Kidney capillary endothelial cell (primary cell): ENCODE measurements at regions not wholly inside any gene's neighbourhood (a gene's known extent, or its start where the extent isn't known, plus 50 kb on each side); places are given as distances from the start of the nearest gene placed in this dataset.
"Not testable (repeated sequence)": the region's sequence is repeated elsewhere in the genome, so short reads cannot be mapped to it uniquely, and the experiment has no call there.

Experiments
- DNase-seq: peaks from one replicate; pipeline ENCODE4 v3.0.0-alpha.2; 2018; ENCODE audit warnings: low spot score

DNA sequence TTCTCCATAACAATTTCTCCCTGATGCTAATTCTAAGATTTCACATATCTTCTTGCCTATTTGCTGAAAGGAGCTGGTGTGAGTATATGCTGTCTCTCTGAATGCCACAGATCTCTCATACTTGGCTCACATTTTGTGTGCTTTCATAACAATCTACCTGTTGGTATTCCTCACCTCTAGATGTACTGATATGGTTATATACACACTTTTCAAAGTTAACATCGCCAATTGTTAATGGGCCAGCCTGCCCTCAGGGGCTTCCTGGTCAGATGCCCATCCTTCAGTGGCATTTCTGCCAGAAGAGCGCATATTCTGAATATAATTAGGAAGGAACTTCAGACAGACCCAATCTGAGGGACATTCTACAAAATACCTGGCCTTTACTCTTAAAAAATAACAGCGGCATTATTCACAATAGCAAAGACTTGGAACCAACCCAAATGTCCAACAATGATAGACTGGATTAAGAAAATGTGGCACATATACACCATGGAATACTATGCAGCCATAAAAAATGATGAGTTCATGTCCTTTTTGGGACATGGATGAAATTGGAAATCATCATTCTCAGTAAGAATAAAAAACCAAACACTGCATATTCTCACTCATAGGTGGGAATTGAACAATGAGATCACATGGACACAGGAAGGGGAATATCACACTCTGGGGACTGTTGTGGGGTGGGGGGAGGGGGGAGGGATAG, 123.9 kb upstream of the FAT1 start:
- DNase-seq, result not testable (repeated sequence)

DNA sequence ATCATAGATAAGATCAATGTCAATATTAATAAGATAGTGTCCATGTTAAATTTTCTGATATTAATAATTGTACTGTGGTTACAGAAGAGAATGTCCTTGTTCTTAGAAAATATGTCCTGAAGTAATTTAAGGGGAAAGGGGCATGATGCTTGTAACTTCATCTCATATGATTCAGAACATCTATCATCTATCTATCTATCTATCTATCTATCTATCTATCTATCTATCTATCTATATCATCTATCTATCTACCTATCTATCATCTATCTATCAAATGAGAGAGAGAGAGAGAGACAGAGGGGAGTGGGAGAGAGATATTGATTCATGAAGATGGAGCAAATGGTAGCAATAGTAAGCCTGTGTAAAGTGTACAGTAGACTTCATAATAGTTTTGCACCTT, 124.8 kb upstream of the FAT1 start:
- DNase-seq, result no peak

DNA sequence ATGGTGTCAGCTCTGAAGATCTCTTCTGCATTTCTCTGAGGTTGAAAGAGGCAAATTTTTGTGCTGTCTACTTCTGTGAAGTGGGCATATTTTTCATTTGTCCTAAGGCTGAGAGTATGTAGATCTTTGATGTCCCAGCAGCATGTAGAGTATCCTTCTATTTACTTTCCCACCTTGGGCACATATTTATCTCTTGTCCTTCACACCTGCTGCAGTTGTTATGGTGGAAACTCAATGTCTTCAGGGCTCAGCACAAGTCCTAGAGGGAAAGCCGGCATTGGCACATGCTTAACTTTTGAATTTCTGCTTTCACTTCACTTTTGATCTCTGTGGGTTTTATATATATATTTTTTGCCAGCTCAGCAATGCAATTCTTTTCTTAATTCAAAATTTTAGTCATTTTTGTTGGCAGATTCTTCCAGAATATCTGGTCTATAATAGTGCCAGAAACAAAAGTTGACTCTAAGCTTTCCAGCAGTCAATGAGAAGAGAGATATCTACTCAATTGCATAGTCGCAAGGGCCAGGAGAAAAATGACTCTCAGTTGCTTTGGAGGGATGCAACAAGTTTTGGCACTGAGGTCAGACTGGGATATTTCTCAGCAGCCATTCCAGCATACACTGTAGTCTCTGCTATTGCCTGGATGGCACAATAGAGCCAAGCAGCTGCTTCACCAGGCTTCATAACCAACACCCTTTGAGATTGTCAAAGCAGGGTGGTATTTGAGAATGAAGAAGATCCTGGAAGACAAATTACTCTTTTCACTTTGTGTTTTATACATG, 127.8 kb upstream of the FAT1 start:
- DNase-seq, result no peak

DNA sequence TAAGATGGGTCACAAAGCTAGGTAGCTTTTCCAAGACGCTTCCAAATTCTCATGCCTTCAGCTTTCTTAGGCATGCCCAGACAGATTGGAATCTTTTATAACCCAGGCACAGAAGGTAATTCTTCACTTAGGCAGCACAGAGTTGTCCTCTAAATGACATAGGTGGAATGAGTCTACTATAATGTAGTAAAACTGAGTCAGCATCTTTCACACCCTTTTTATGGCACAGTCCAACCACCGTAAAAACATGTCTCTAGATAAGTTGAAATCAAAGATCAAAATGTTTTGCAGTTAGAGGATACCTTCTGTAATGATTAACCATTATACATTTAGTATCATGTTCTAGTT, 128.4 kb upstream of the FAT1 start:
- DNase-seq, result no peak

DNA sequence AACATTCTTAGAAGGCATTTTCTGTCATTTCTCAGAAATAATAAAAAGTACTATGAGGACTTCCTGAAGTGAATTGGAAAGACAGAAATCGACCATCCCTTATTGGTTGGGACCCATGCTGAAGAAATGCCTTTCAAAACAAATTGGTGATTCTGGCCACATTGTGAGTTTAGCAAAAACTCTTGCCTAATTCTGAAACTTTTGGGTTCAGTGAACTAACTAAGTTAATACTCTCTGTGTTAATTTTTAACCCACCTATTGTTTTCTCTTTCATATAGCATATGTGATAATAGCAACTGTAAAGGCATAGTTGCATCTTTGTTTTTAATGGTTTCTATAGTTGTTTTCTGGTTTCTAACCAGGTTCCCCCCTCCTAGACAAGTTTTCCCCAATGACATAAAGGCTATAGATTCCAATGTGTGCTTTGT, 129.3 kb upstream of the FAT1 start:
- no peak for DNase-seq

DNA sequence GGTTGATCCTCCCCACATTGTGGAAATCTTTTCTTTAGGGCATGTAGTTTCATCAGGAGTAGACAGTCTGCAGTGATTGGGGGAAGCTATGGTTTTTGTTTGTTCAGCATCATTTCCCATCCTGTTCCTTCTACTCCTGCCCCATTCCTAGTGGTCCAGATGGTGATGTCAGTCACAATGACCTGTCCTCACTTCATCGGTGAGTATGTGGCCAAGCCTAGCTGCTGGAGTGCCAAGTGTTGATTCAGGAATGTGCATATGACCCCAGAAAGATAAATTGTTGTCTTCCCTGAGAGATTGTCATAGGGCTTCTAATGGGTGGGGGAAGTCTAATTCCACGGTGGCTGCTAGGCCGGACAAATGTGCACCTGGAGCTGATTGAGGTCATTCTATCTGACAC, 130.6 kb upstream of the FAT1 start:
- DNase-seq, result no peak

DNA sequence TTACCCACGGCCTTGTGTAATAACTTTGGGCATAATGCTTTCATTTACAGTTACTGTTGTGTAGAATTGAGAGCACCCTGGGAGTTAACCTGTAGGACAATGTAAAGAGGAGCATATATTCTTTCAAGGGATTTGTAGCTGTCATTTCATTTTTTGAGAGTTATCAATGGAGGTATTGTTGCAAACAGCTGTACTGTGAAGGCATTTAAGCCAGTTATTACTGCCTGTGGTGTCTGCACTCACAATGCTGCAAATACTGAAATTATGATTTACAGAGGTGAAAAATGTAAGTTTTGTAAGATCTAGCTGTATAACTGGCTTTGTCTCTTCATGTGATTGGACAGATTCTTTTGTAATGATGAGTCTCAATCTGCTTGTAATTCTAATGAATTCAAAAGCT, 131.5 kb upstream of the FAT1 start:
- no peak for DNase-seq

DNA sequence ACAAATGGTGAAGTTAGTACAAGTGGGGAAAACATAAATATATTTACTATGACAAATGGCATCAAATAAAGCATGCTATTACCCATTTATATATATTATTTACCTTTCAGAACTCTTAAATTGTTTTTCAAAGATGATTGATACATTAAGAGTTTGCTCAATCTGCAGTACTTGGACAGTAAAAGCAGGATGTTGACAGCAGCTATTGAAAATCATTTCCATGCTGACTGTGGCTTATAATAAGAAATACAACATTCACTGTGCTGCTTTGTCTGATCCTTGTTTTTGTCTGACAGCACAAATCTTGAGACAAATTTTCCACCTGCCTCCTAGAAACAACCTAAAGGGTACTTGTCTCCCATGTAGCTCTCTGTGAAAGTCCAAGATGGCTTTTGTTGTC, 134.1 kb upstream of the FAT1 start:
- DNase-seq, result no peak

DNA sequence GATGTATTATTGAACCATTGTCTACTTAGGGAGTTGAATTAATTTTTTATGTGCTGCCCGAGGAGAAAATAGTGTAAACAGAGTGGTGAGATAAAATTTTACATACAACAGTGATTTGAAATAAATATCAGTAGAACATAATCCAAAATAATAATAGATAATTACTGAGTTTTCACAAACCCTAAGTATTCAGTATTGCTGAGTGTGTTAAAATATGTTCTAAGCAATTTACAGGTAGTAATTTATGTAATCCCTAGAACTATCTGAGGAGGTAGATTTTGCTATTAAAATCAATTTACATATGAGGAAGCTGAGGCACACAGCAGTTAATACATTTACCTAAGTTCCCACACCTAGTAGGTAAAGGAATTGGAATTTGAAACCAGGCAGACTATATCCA, 134.7 kb upstream of the FAT1 start:
- no peak for DNase-seq

DNA sequence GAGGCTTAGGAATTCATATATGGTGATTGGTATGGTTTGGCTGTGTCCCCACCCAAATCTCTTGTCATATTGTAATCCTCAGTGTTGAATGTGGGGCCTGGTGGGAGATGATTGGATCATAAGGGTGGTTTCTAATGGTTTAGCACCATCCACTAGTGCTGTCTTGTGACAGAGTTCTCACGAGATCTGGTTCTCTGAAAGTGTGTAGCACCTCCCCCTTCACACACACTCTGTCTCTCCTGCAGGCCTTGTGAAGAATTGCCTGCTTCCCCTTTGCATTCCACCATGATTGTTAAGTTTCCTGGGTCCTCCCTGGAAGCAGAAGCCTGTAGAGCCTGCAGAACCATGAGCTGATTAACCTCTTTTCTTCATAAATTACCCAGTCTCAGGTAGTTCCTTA, 135.8 kb upstream of the FAT1 start:
- no peak for DNase-seq

DNA sequence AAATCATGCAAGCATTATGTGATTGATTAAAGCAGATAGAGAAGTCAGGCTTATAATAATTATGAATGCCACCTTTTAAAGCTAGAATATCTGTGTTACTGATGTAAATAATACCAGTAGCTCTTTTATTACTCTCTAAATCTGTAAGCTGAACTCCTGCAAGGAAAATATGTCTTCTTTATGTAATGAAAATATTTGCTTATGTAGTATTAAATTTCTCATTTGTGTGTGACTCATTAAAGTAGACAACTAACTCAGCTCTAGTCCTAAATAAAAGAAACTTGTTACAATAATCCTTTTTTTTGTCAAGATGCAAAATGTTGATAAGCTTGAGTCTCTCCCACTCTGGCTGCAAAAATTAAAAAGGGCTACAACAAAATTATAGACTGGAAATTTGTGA, 137.7 kb upstream of the FAT1 start:
- DNase-seq, result no peak

DNA sequence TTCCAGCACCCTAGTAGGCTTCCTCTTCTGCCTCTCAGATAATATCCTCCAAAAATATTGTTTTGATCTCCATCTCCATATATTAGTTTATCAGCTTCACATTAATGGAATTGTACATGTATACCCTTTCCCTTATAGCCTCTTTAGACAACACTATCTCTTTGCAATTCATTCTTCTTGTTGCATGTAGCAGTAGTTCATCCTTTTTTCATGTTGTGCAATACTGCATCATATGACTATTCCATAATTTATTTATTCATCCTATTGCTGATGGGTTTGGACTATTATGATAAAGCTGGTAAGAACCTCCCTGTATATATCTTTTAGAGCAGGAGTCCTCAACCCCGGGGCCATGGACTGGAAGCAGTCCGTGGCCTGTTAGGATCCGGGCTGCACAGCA, 148.2 kb upstream of the FAT1 start:
- no peak for DNase-seq

DNA sequence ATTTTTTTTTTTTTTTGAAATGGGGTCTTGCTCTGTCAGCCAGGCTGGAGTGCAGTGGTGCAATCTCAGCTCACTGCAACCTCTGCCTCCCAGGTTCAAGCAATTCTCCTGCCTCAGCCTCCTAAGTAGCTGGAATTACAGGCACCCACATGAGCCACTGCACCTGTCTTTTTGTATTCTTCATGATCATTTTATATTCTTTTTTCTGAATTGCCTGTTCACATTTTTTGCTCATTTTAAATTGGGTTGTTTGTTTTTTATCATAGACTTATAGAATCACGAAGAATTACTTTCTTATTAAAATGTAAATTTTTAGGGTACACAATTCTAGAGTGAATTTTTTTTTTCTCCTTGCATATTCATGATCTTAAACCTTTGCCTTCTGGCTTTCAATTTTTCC, 149.4 kb upstream of the FAT1 start:
- DNase-seq, result not testable (repeated sequence)

DNA sequence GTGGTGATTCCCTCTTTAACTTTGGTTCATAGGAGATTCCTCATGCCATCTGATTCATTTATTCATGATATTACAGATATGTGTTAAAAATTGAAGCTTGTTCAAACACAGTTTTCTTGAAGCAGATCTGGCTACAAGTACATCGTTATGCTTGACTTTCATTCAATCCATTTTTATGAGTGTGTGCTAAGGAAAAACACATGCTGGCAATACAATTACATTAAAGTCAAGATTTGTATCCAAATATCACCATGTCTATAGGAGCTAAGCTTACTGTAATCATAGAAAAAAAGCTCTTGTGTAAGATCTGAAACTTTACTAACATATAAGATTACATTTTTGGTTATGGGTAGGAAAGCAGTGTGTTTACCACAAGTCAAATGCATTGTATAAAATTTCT, 151.8 kb upstream of the FAT1 start:
- no peak for DNase-seq

DNA sequence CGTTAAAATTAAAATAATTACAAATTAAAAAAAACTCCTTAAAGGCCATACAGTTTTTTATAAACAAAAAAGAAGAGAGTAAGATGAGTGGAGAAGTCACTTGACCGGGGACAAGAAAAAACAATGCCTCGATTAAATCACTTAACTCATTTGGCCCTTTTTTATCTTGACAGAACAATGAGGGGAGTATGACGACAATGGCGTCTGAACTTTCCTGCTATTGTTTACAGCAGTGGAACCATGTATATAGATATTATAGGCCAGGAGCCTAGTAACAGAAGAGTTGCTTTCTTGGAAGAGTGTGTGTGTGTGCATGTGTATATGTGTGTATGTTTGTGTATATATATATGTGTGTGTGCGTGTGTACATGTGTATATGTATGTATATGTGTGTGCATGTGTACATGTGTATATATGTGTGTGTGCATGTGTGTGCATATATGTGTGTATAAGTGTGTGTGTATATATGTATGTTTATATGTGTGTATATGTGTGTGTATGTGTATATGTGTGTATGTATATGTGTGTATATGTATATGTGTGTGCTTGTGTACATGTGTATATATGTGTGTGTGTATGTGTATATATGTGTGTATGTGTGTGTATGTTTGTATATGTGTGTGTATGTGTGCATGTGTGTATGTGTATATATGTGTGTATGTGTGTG, 153.4 kb upstream of the FAT1 start:
- peak; percentile 4 for DNase-seq

DNA sequence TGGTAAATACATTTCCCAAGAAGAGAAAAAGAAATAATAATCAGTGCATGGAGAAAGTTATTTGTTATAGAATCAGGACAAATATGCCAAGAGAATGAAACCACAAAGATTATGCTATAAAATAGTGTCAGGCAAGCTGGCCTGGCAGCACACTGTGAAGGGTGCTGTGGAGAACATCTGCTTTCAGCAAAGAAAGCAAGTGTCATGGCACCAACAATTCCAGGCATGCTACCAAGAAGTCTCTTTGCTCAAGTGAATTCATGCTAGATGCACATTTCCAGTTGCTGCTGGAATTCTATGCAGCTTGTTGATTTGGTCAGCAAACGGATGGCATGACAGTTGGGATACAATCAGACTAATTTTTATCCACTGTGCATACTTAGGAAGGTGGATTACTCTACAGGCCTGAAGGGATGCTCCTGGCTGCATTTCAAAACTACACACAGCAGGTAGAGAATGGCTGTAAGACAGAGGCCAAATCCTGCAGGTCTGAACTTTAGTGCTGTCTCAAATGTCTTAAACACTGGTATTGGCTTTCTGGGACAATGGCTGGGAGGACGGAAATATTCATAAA, 154.6 kb upstream of the FAT1 start:
- no peak for DNase-seq

DNA sequence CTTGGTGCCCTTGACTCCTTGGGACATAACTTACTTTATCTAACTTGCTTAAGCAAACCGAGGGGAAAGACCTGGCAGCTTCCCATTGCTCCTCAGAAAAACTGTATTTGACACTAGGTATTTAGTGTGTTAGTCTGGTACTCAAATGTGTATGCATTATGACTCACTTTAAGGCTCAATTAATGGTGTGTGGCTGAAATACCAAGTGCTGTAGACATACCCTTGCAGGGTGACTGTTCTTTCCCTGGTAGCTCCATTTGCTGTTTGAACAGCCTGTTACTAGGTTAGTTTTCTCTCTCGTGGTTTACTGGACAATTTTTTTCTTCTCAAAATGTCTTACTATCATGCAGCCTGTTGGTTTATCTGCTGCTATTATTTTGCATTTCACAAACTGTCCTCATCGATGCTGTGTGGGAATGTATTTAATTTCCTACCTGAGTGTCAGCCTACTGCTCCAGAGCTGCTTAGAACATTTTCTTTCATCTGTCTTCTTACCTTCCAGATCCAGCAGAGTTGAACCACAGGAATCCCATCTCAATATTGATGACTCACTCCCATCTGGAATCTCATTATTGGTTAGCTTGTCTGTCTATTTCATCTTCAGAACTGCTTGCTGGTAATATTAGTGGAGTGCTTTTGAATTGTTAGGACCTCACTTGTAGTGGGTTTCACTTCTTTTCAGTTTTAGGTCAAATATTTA, 158.0 kb upstream of the FAT1 start:
- DNase-seq, result no peak

DNA sequence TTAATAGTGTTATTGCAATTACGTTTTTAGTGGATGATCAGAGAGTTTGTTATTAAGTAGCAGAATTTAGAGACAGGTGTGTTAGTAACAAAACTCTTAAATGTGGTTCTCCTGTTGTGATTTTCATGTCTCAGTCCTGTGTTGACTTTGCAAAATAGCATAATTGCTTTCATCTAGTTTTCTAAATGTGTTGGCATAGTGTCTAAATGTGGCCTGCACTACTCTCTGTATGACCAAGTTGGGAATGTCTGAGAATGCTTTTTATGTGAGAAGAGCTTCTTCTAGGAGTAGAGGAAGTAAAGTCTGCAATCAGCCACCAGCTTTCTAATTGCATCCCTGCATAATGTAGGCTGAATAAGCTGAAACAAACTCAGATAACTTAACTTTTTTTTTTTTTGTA, 158.6 kb upstream of the FAT1 start:
- DNase-seq, result no peak

DNA sequence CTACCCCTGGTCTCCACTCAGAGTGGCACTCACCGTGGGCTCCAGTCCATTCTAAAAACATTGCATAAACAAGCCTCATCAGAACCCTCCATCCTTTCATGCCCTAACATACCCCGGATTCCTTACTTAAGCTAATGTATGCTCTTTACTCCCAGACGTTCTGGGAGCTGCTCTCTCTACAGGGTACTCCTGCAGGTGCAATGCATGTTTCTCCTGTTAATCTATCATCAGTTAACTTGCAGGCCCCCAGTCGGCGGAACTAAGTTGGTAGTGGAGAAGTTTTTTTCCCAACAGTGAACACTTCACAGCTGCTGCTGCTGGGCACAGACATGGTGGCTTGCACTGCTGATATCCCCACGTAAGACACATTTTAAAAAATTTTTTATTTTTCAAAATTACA, 161.6 kb upstream of the FAT1 start:
- DNase-seq, result no peak

DNA sequence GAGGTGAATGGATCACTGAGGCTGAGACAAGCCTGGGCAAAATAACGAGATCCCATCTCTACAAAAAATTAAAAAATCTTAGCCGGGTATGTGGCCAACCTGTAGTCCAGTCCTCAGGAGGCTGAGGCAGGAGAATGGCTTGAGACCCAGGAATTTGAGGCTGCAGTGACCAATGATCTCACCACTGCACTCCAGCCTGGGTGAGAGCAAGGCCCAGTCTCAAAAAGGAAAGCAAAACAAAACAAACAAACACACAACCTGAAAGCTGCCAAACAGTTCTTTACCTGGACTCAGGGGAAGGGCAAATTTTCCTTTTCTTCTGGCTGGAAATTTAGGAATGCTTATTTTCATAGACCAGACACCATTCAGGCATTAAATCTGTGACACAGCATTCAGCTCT, 163.1 kb upstream of the FAT1 start:
- no peak for DNase-seq

DNA sequence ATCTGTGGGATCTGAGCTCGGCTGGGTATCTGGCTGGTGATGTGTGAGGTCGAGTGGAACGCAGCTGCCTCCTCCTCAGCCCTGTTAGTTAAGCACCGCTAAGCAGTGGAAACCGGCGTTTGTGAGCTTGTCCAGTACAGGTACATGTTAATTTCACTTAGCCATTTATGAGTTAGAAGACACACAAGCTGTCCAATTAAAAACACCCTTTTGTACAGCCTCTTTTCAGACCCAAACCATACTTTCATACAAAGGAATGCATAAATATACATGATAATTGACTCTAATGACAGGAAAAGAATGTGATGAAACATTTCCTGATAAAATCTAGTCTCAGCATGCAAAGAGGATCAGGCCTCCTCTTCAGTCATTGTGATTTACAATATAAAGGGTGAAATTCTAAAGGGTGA, 163.6 kb upstream of the FAT1 start:
- DNase-seq, result no peak

DNA sequence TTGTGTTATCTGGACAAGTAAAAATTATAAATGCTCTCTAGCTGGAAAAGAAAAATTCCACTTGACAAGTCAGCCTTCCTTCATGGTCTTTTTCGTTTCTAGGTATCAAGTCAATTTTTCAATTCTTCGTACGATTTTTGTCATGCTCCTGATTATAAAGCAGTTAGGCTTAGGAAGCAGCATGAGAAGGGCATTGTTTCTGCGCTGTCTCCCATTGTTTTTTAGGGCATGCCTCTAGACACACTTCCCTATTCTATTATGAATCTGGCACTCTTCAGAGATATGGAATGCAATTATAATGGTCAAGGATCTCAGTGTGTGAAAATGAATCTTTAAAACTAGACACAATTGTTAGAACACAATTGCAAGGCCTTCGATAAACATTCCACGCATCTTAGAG, 164.1 kb upstream of the FAT1 start:
- DNase-seq, result no peak
